ENCODE measurements at regions not wholly inside any gene's neighbourhood (a gene's known extent, or its start where the extent isn't known, plus 50 kb on each side); places are given as distances from the start of the nearest gene placed in this dataset.

GRCh38 chr7:17651863-17652385 is 288.4 kb downstream of the SNX13 start:
- H3K27ac ChIP-seq: peak overlapping the region; percentile 8 to 43 (median 38)
- in situ Hi-C loops (cut with MboI; ENCODE audit: low pct_ligation_motif_present in 1 of 4, low pct_unique_long_range_greater_than_20kb in 1 of 4, low sequenced_read_pairs in 3 of 4): no loop called here
- intact Hi-C loops (cut with DNase I; ENCODE audit: low total_unique reads): no loop called here

GRCh38 chr7:17654940-17655339 is 285.4 kb downstream of the SNX13 start:
- H3K36me3 ChIP-seq: no peaks in the 10 kb centered on the region
- in situ Hi-C loops (cut with MboI; ENCODE audit: low pct_ligation_motif_present in 1 of 4, low pct_unique_long_range_greater_than_20kb in 1 of 4, low sequenced_read_pairs in 3 of 4) (no loop called here), intact Hi-C loops (cut with DNase I; ENCODE audit: low total_unique reads) (no loop called here)
- 55 to 62% methylated on average over 2 of the region's 2 CpGs for WGBS, 2 donors (ENCODE audit: low coverage in 1 of 2)
- no peak overlapping the region for H3K27ac ChIP-seq
- DNase-seq: no peak
- TF ChIP-seq CTCF (IDR thresholded peaks at IDR 0.05) (no peak), EP300 (IDR thresholded peaks at IDR 0.05; ENCODE audit: low read depth) (no peak), POLR2A (IDR thresholded peaks at IDR 0.05) (no peak), POLR2AphosphoS5 (IDR thresholded peaks at IDR 0.05) (no peak)
- no peak overlapping the region for H3K4me3 ChIP-seq
- H3K27me3 ChIP-seq: no peaks in the 10 kb centered on the region
- H3K4me1 ChIP-seq: no peaks in the 10 kb centered on the region
- H3K9me3 ChIP-seq: no peaks in the 10 kb centered on the region

More at GRCh38 chr7:17651863-17652385, 288.4 kb downstream of the SNX13 start:
- 51 to 62% methylated on average over 4 of the region's 4 CpGs for WGBS, 2 donors (ENCODE audit: low coverage in 1 of 2)
- H3K9me3 ChIP-seq: no peaks in the 10 kb centered on the region
- no peaks in the 10 kb centered on the region for H3K4me1 ChIP-seq
- TF ChIP-seq POLR2A (IDR thresholded peaks at IDR 0.05) (no peak), CTCF (IDR thresholded peaks at IDR 0.05) (peak in 2 of 5 experiments; percentile 3 to 16), POLR2AphosphoS5 (IDR thresholded peaks at IDR 0.05) (peak in 1 of 3 donors; percentile 39), EP300 (IDR thresholded peaks at IDR 0.05; ENCODE audit: low read depth) (no peak)
- H3K4me3 ChIP-seq: no peak overlapping the region
- no peaks in the 10 kb centered on the region for H3K27me3 ChIP-seq
- DNase-seq: no peak
- H3K36me3 ChIP-seq: no peaks in the 10 kb centered on the region

GRCh38 chr7:17659126-17659525 is 281.2 kb downstream of the SNX13 start:
- no peak for TF ChIP-seq EP300 (IDR thresholded peaks at IDR 0.05; ENCODE audit: low read depth)
- TF ChIP-seq POLR2A (IDR thresholded peaks at IDR 0.05): no peak
- TF ChIP-seq POLR2AphosphoS5 (IDR thresholded peaks at IDR 0.05): no peak
- no peak for TF ChIP-seq CTCF (IDR thresholded peaks at IDR 0.05)
- no peaks in the 10 kb centered on the region for H3K36me3 ChIP-seq
- H3K4me1 ChIP-seq: no peaks in the 10 kb centered on the region
- no peaks in the 10 kb centered on the region for H3K9me3 ChIP-seq
- no peaks in the 10 kb centered on the region for H3K27me3 ChIP-seq
- DNase-seq: no peak
- intact Hi-C loops (cut with DNase I; ENCODE audit: low total_unique reads): no loop called here
- no peak overlapping the region for H3K4me3 ChIP-seq
- no peak overlapping the region for H3K27ac ChIP-seq
- in situ Hi-C loops (cut with MboI; ENCODE audit: low pct_ligation_motif_present in 1 of 4, low pct_unique_long_range_greater_than_20kb in 1 of 4, low sequenced_read_pairs in 3 of 4): no loop called here
- 94 to 100% methylated on average over 3 of the region's 3 CpGs for WGBS, 2 donors (ENCODE audit: low coverage in 1 of 2)

- Histone ChIP-seq H3K36me3 (no peaks in the 10 kb centered on the region), H3K27me3 (no peaks in the 10 kb centered on the region), H3K4me3 (no peak overlapping the region), H3K4me1 (no peaks in the 10 kb centered on the region), H3K27ac (no peak overlapping the region), H3K9me3 (no peaks in the 10 kb centered on the region)
- 82 to 89% methylated on average over 1 of the region's 1 CpG for WGBS, 2 donors (ENCODE audit: low coverage in 1 of 2)
- DNase-seq: no peak
- TF ChIP-seq CTCF (IDR thresholded peaks at IDR 0.05) (no peak), POLR2AphosphoS5 (IDR thresholded peaks at IDR 0.05) (no peak), POLR2A (IDR thresholded peaks at IDR 0.05) (no peak), EP300 (IDR thresholded peaks at IDR 0.05; ENCODE audit: low read depth) (no peak)
- in situ Hi-C loops (cut with MboI; ENCODE audit: low pct_ligation_motif_present in 1 of 4, low pct_unique_long_range_greater_than_20kb in 1 of 4, low sequenced_read_pairs in 3 of 4) (no loop called here), intact Hi-C loops (cut with DNase I; ENCODE audit: low total_unique reads) (no loop called here)
Measured at GRCh38 chr7:17660116-17660515, 280.2 kb downstream of the SNX13 start.
